ENCODE measurements at regions not wholly inside any gene's neighbourhood (a gene's known extent, or its start where the extent isn't known, plus 50 kb on each side); places are given as distances from the start of the nearest gene placed in this dataset.

DNA sequence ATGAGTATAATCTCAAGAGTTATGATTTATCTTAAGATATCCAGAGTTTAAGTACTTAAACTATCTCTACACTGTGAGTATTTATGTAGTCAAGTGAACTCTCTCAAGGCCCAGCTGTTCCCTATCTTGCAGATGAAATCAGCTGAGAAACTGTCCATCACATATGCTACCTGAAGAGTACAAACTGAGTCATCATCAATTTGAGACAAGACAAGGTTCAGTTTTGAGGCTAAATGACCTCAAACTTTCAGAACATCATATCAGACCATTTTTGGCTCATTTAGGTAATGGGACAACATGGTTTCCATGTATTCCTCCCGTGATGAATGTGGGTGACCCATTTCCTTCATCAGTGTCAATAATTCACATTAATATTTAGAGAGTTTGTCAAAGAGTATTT lies 53.1 kb upstream of the AUTS2 start:
- TF ChIP-seq, protein P1, sequence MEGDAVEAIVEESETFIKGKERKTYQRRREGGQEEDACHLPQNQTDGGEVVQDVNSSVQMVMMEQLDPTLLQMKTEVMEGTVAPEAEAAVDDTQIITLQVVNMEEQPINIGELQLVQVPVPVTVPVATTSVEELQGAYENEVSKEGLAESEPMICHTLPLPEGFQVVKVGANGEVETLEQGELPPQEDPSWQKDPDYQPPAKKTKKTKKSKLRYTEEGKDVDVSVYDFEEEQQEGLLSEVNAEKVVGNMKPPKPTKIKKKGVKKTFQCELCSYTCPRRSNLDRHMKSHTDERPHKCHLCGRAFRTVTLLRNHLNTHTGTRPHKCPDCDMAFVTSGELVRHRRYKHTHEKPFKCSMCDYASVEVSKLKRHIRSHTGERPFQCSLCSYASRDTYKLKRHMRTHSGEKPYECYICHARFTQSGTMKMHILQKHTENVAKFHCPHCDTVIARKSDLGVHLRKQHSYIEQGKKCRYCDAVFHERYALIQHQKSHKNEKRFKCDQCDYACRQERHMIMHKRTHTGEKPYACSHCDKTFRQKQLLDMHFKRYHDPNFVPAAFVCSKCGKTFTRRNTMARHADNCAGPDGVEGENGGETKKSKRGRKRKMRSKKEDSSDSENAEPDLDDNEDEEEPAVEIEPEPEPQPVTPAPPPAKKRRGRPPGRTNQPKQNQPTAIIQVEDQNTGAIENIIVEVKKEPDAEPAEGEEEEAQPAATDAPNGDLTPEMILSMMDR (IDR thresholded peaks at IDR 0.05): no peak
- TF ChIP-seq POLR2A (IDR thresholded peaks at IDR 0.05; ENCODE audit: low read depth): no peak

All from esophagus muscularis mucosa (tissue), 3 donors.